ENCODE measurements at regions not wholly inside any gene's neighbourhood (a gene's known extent, or its start where the extent isn't known, plus 50 kb on each side); places are given as distances from the start of the nearest gene placed in this dataset.

DNA sequence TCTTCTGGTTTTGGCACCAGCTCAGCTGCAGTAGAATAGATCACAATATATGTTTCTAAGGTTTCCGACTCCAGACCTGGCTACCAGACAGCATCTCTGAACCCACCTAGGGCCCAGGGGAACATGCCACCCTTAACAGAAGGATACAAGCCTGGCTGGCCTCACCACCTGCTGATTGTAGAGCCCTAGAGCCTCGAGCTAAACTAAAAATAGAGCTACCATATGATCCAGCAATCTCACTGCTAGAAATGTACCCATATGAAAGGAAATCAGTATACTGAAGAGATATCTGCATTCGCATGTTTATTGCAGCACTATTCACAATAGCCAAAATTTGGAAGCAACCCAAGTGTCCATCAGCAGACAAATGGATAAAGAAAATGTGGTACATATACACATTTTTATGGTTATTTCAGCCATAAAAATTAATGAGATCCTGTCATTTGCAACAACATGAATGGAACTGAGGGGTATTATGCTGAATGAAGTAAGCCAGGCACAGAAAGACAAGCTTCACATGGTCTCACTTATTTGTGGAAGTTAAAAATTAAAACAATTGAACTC is 242.4 kb upstream of the SLC39A10 start:
- Histone ChIP-seq H3K9ac (replicated peaks; ENCODE audit: extremely low read depth, insufficient read depth, low read length) (no peak overlapping the region), H3K4me3 (replicated peaks in 1 of 3; ENCODE audit: insufficient read depth in 1 of 3, low read depth in 1 of 3, low read length in 3 of 3) (no peak overlapping the region), H3K36me3 (ENCODE audit: control insufficient read depth in 2 of 2, extremely low read depth in 1 of 2, insufficient read depth in 2 of 2, low read length in 2 of 2) (no peaks in the 10 kb centered on the region), H3K79me2 (ENCODE audit: control insufficient read depth, insufficient read depth, low read length) (no peaks in the 10 kb centered on the region), H2AFZ (ENCODE audit: low read depth, low read length) (no peak overlapping the region), H3K4me2 (ENCODE audit: insufficient read depth, low read length) (no peak overlapping the region), H3K9me3 (replicated peaks; ENCODE audit: control insufficient read depth, insufficient read depth, low read length) (no peaks in the 10 kb centered on the region), H4K20me1 (replicated peaks; ENCODE audit: control insufficient read depth, extremely low read depth, insufficient read depth, low read length) (no peaks in the 10 kb centered on the region), H3K27ac (ENCODE audit: insufficient read depth, low read depth, low read length) (no peak overlapping the region), H3K27me3 (ENCODE audit: control insufficient read depth in 2 of 2, insufficient read depth in 2 of 2, low read length in 2 of 2) (no peaks in the 10 kb centered on the region), H3K9me1 (replicated peaks; ENCODE audit: control insufficient read depth, extremely low read depth, insufficient read depth, low read length) (no peaks in the 10 kb centered on the region), H3K4me1 (ENCODE audit: control insufficient read depth, extremely low read depth, insufficient read depth, low read length) (no peaks in the 10 kb centered on the region)
- intact Hi-C loops (cut with micrococcal nuclease) (no loop called here), dilution Hi-C loops (cut with MboI; ENCODE audit: extremely low pct_ligation_motif_present, low sequenced_read_pairs) (no loop called here)
- BruUV-seq (replicated peaks), result no TSS peak
- no peak for DNase-seq (ENCODE audit: low read depth, low spot score)
- TF ChIP-seq GATA2 (IDR thresholded peaks at IDR 0.05; ENCODE audit: insufficient read depth, insufficient read length, low read depth, low read length), result no peak
- TF ChIP-seq MYC (IDR thresholded peaks at IDR 0.05; ENCODE audit: low read depth, low read length), result no peak
- no peak for TF ChIP-seq JUN (IDR thresholded peaks at IDR 0.05; ENCODE audit: borderline replicate concordance, insufficient read depth, insufficient read length, low read depth)
- TF ChIP-seq, protein P1, sequence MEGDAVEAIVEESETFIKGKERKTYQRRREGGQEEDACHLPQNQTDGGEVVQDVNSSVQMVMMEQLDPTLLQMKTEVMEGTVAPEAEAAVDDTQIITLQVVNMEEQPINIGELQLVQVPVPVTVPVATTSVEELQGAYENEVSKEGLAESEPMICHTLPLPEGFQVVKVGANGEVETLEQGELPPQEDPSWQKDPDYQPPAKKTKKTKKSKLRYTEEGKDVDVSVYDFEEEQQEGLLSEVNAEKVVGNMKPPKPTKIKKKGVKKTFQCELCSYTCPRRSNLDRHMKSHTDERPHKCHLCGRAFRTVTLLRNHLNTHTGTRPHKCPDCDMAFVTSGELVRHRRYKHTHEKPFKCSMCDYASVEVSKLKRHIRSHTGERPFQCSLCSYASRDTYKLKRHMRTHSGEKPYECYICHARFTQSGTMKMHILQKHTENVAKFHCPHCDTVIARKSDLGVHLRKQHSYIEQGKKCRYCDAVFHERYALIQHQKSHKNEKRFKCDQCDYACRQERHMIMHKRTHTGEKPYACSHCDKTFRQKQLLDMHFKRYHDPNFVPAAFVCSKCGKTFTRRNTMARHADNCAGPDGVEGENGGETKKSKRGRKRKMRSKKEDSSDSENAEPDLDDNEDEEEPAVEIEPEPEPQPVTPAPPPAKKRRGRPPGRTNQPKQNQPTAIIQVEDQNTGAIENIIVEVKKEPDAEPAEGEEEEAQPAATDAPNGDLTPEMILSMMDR (IDR thresholded peaks at IDR 0.05; ENCODE audit: extremely low read depth in 1 of 2, insufficient read depth in 1 of 2, low read depth in 1 of 2, low read length in 2 of 2), result no peak
- no peak for TF ChIP-seq POLR2AphosphoS5 (IDR thresholded peaks at IDR 0.05; ENCODE audit: insufficient read depth, low read depth, low read length)
- no peak for TF ChIP-seq POLR2A (IDR thresholded peaks at IDR 0.05; ENCODE audit: low read depth, low read length)
- TF ChIP-seq EZH2 (IDR thresholded peaks at IDR 0.05; ENCODE audit: borderline replicate concordance, low read depth, low read length, severe bottlenecking), result no peak
- TF ChIP-seq FOS (IDR thresholded peaks at IDR 0.05; ENCODE audit: borderline replicate concordance, insufficient read depth, low read length), result no peak
- TF ChIP-seq, protein P2, sequence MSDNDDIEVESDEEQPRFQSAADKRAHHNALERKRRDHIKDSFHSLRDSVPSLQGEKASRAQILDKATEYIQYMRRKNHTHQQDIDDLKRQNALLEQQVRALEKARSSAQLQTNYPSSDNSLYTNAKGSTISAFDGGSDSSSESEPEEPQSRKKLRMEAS (IDR thresholded peaks at IDR 0.05; ENCODE audit: insufficient read depth, insufficient read length), result no peak
- CTCF ChIA-PET, result interaction anchor here (1.4 kb wide), 1 partner anchor 11 kb away, joined by 3 read pairs; no protein-coding TSS in a partner anchor
- no peak for FAIRE-seq
- POLR2A ChIA-PET, result no interaction called here

Measured in endothelial cell of umbilical vein (primary cell).